ENCODE measurements at regions not wholly inside any gene's neighbourhood (a gene's known extent, or its start where the extent isn't known, plus 50 kb on each side); places are given as distances from the start of the nearest gene placed in this dataset.

DNA sequence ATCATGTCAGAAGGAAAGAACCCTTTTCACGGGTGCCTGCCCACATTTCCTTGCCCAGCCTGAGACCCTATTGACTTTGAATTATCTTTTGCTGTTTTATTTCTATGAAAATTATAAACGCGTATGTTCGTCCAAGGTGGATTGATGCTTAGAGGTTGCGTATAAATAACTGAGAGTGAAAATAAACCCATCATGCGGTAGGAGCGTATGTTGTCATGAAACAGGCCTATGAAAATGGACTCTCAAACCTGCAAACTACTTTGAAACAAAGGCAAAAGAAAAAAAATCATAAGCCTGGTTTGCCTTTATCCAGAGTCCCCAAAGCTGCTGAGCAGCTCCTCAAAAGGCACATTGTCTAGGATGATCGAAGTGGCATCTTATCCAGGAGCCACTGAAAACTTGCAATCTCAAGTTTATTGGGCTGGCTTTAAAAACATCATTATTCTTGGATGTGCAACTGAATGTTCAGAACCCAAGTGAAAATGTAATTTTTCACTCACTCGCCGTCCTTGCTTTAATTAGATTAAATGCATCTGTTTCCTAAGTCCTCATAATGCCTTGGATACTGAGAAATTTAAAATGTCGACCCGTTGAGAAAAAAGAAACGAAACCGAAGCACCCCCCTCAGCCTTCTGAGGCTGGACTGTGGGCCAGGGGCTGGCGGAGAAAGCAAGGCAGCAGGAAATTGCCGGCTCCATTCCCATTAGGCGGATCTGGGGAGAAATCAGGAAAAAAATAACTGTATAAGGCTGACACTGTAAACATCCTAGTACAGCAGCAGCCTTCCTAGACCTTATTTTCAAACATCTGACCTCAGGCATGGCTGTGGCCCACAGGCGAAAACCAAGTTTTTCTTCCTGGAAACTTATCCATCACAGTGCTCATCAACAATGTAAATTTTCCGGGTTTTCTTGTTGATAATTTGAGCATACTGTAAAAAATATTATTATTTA, 82.9 kb upstream of the PPARA start:
- ChIA-PET POLR2A (no interaction called here), CTCF (ENCODE audit: unreplicated experiment) (no interaction called here)
- no peak overlapping the region for H3K27ac ChIP-seq (ENCODE audit: low read depth, low read length, poor library complexity, severe bottlenecking)
- TF ChIP-seq, protein P1, sequence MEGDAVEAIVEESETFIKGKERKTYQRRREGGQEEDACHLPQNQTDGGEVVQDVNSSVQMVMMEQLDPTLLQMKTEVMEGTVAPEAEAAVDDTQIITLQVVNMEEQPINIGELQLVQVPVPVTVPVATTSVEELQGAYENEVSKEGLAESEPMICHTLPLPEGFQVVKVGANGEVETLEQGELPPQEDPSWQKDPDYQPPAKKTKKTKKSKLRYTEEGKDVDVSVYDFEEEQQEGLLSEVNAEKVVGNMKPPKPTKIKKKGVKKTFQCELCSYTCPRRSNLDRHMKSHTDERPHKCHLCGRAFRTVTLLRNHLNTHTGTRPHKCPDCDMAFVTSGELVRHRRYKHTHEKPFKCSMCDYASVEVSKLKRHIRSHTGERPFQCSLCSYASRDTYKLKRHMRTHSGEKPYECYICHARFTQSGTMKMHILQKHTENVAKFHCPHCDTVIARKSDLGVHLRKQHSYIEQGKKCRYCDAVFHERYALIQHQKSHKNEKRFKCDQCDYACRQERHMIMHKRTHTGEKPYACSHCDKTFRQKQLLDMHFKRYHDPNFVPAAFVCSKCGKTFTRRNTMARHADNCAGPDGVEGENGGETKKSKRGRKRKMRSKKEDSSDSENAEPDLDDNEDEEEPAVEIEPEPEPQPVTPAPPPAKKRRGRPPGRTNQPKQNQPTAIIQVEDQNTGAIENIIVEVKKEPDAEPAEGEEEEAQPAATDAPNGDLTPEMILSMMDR (conservative IDR thresholded peaks at IDR 0.05; ENCODE audit: low read length), result no peak
- no peak; the same call in 1 of the 2 replicates for TF ChIP-seq EZH2phosphoT487 (IDR thresholded peaks at IDR 0.05; ENCODE audit: borderline replicate concordance, low read depth, low read length)
- intact Hi-C loops (cut with micrococcal nuclease; ENCODE audit: unreplicated experiment), result no loop called here
- BruUV-seq (replicated peaks), result no TSS peak
- H2AFZ ChIP-seq (ENCODE audit: low read length), result peak overlapping the region; percentile 57
- H3K4me3 ChIP-seq (ENCODE audit: low read depth, low read length, poor library complexity, severe bottlenecking), result peak overlapping the region; percentile 7
- H3K9me3 ChIP-seq (ENCODE audit: low read length), result no peaks in the 10 kb centered on the region
- no peaks in the 10 kb centered on the region for H3K79me2 ChIP-seq (ENCODE audit: insufficient read depth, low read depth, low read length)
- H3K4me2 ChIP-seq (ENCODE audit: low read length), result peak overlapping the region; percentile 66
- H4K20me1 ChIP-seq (ENCODE audit: insufficient read depth, low read length), result no peaks in the 10 kb centered on the region
- DNase-seq (ENCODE audit: low spot score), result no peak
- peaks cover 38% of the 10 kb centered on the region for H3K4me1 ChIP-seq (ENCODE audit: insufficient read depth, low read length, poor library complexity, severe bottlenecking)
- no peaks in the 10 kb centered on the region for H3K36me3 ChIP-seq (ENCODE audit: insufficient read depth, low read length)
- H3K9me2 ChIP-seq (ENCODE audit: insufficient read depth, low read length), result no peaks in the 10 kb centered on the region

- Histone ChIP-seq H3K9me2 (ENCODE audit: insufficient read depth, low read length) (no peaks in the 10 kb centered on the region), H2AFZ (ENCODE audit: low read length) (no peak overlapping the region; the same call in 1 of the 2 replicates), H4K20me1 (ENCODE audit: insufficient read depth, low read length) (no peaks in the 10 kb centered on the region), H3K36me3 (ENCODE audit: insufficient read depth, low read length) (no peaks in the 10 kb centered on the region), H3K27ac (ENCODE audit: low read depth, low read length, poor library complexity, severe bottlenecking) (no peak overlapping the region), H3K4me3 (ENCODE audit: low read depth, low read length, poor library complexity, severe bottlenecking) (peak overlapping the region; percentile 7), H3K4me2 (ENCODE audit: low read length) (peak overlapping the region; percentile 66), H3K4me1 (ENCODE audit: insufficient read depth, low read length, poor library complexity, severe bottlenecking) (peaks cover 38% of the 10 kb centered on the region), H3K9me3 (ENCODE audit: low read length) (no peaks in the 10 kb centered on the region), H3K79me2 (ENCODE audit: insufficient read depth, low read depth, low read length) (no peaks in the 10 kb centered on the region)
- POLR2A ChIA-PET, result no interaction called here
- DNase-seq (ENCODE audit: low spot score), result no peak
- intact Hi-C loops (cut with micrococcal nuclease; ENCODE audit: unreplicated experiment), result no loop called here
- CTCF ChIA-PET (ENCODE audit: unreplicated experiment), result no interaction called here
- TF ChIP-seq EZH2phosphoT487 (IDR thresholded peaks at IDR 0.05; ENCODE audit: borderline replicate concordance, low read depth, low read length), result no peak
- TF ChIP-seq, protein P1 (conservative IDR thresholded peaks at IDR 0.05; ENCODE audit: low read length), result no peak
- no TSS peak for BruUV-seq (replicated peaks)
Observed at GRCh38 chr22:46068181-46068592, 82.1 kb upstream of the PPARA start.

Data from OCI-LY7 (cell line).